NOMO-1 treated with DMSO at 0.1 percent for 48 hours (cell line): ENCODE measurements at regions not wholly inside any gene's neighbourhood (a gene's known extent, or its start where the extent isn't known, plus 50 kb on each side); places are given as distances from the start of the nearest gene placed in this dataset.

Experiments
- DNase-seq: peaks from one replicate; lab custom pipeline; 2025; ENCODE audit not compliant: unreplicated experiment; lab: John Stamatoyannopoulos, UW

DNA sequence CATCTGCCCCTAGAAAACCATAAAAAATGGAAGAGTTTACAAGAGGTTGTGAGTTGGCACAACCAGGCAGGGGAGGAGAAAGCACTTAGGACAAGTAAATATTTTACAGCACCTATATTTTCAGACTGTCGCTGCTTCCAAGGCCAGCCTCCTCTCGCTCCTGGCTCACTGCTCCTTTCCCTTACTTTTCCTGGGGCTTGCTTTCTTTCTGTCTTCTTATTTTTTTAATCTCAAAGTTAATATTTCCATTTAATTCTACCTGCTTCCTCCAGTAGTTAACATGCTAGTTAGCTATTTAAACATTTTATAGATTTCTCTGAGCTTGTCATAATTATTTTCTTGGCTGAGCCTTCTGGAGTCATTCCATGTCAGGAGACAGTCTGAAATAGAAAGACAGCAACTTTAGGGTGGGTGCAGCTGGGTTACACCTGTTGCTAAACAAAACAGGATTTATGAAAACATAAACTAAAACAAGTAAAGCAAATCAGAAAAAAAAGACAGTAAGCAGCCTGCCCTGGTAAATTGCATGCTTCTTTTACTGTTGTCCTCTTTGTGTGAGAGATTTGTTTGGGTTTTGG lies 330.1 kb downstream of the DLEU7 start:
- no peak for DNase-seq

DNA sequence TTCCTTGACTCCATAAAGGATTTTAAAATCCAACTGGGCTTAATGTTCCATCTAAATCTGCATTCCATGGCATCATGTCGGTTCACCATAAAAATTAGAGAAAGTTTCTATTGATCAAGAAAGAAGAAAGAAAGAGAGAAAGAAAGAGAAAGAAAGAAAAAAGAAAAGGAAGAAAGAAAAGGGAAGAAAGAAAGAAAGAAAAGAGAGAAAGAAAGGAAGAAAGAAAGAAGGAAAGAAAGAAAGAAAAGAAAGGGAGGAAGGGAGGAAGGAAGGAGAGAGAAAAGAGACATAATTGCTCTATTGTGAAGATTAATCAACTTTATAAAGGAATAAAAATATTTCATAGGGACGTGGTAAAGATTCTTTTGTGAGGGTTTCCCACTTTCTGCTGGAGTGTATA lies 329.2 kb downstream of the DLEU7 start:
- no peak for DNase-seq

GRCh38 chr13:50518131-50518530 lies 325.4 kb downstream of the DLEU7 start:
- no peak for DNase-seq

DNA sequence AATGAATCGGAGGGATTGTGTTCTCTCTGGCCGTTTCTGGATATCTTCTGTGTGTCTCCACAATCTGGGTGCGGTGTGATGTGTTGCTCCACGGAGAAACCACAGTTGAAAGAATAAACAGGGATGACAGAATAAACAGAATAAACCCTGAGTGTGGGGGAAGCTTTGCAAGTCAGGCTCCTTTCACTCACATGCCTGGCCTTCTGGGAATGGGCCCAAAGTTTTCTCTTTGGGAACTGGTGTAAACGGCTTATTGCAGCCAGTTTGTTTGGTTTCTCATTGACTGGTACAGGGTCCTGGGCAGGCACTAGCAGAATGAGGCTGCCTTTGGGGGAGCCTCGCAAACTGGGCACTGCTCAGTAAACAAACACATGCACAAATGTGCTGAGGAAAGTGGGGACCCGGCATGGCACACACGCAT lies 324.7 kb downstream of the DLEU7 start:
- DNase-seq = no peak

DNA sequence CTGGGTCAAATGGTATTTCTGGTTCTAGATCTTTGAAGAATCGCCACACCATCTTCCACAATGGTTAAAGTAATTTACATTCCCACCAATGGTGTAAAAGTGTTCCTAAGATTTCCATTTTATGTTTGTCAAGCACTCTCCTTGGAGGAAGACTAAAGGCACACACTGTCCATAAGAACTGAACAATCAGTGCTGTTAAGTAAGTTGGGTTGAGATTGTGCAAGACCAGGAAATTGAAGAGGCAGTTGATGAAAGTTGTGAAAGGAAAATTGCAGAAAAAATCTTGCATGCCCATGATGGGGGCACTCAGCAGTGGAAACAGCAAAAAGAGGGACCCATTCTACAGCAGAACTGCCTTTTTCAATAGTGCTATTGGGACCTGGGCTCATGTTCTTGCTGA lies 323.6 kb downstream of the DLEU7 start:
- DNase-seq = peak; percentile 50

GRCh38 chr13:50521006-50521830 lies 322.3 kb downstream of the DLEU7 start:
- DNase-seq = no peak

DNA sequence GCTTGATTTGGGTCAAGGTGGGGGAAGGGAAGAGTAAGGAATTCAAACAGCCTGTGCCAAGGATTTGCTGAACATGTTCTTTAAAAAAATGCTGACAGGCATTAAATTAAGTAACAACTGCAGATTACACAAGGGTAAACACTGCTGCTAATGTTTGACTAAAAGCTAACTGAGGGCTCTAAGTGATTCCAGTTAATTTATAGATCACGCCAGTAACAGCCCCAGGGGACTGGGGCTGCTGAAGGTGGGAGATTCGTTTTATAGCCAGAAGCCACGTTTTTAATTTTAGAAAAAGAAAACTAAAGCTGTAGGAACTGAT lies 321.7 kb downstream of the DLEU7 start:
- no peak for DNase-seq

GRCh38 chr13:50522506-50522905 lies 321.0 kb downstream of the DLEU7 start:
- no peak for DNase-seq

GRCh38 chr13:50523307-50523706 lies 320.2 kb downstream of the DLEU7 start:
- no peak for DNase-seq

DNA sequence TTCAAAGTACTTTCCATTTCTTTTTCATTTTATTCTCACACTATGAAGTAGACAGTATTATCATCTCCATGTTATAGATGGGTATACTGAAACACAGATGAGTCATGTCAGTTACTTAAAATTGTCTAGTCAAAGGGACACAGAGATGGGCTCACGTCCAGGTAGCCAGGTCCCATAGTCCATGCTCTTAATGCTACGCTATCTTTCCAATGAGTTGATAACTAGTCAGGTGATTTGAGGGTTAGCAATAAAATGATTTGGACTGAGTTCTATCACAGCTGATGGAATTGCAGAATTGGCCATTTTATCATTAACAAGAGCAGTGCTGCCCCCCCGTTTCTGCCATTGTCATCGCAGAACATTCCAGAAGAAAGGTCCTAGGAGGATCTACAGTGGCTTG lies 318.9 kb downstream of the DLEU7 start:
- DNase-seq = no peak

DNA sequence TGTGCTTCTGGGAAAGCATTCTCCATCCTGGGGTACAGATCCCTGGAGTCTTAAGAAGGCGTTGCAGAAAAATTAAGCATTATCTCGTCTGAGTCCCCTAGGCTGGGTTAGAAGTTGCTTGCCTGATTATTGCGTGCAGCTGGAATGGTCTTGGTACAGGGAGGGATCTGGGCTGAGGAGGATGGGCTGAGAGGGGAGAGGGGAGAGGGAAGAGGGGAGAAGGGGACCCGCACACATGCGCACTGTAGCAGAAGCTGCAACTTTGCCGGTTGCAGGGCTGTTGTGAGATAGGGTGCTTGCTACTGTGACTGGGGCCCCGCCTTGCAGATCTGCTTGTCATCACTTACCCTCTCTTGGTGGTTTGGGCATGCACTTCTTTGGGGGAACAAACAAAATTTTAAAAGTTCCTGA lies 316.8 kb downstream of the DLEU7 start:
- no peak for DNase-seq

- DNase-seq = no peak
Measured at GRCh38 chr13:50527188-50527587, 316.3 kb downstream of the DLEU7 start.

DNA sequence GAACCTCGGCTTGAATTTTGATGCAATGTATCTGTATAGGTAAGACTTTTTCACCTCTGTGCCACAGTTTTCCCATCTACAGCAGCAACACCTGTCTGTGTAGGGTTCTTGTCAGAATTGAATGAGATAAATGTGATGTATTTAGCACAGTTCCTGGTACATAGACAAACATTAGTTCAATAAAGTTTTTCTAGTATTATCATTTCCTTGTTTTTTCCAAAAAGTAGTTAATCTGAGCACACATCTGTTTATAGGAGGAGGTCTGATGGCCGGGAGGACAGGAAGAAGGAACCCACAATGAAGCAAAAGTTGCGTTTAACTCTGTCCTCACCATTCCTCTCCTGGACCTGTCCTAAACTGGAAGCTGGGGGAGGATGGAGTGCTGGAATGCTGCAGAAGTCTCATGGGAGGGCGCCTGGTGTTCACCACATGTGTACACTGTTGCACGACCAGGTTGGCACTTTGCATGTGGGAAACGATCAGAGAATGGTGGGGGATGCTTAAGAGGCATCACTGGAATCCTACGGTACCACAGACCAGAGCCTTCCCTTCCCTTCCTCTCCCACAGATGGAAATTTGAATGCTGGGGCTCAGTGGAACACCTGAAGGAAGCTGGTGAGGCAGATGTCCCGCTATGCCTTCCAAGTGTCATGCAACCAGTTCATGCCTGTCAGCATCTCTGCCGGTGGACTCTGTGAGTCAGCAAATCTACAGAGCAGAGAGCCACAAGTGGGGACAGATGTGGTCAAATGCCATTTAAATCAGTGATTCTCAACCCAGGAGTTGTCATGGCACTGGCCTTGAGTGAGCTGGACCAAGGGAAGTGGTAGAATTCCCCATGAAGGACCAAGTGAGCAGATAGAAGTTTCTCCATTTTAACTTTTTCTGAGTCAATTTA lies 315.6 kb downstream of the DLEU7 start:
- no peak for DNase-seq

- DNase-seq = peak; percentile 73
Measured at GRCh38 chr13:50529154-50529882, 314.2 kb downstream of the DLEU7 start.

GRCh38 chr13:50531917-50532899 lies 311.3 kb downstream of the DLEU7 start:
- peak; percentile 24 for DNase-seq

GRCh38 chr13:50535050-50535449 lies 308.4 kb downstream of the DLEU7 start:
- no peak for DNase-seq

DNA sequence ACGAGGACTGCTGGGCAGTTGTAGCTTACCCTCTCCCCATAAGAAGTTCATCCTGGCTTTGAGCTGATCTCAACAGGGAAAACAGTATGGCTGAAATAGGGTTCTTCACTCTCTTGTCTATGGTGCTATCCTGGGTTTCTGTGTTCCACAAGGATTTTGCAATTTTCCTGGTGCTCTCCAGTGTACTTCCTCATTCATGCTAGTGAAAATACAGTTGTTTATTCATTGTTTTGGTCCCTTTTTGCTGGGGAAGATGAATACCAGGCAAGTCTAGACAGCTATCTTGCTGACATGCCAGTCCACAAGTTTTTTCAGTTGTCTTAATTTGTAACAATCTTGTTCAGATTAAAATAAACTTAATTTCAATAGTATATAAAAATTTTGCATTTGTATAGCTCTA lies 306.5 kb downstream of the DLEU7 start:
- no peak for DNase-seq

GRCh38 chr13:50539791-50540530 lies 303.5 kb downstream of the DLEU7 start:
- no peak for DNase-seq

- DNase-seq = no peak
Measured at GRCh38 chr13:50543141-50543540, 300.4 kb downstream of the DLEU7 start.
